ENCODE measurements at regions not wholly inside any gene's neighbourhood (a gene's known extent, or its start where the extent isn't known, plus 50 kb on each side); places are given as distances from the start of the nearest gene placed in this dataset.

DNA sequence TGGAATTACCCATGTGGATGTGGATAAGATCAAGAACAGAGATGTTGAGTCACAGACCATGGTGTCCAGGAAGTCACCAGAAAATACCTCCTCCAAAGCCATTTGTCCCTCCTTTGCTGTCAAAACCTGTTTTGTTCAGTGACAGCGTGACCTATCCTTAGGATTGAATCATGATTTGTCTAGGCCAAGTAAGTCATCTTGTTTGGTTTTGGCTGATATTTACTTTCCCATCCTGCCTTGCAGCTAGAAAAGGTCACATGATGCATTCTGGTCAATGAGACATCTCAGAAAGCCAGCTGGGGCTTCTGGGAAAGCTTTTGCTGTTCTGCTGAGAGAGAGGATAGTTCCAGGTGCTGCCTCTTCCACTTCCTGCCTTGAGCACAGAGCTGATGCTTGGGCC, 225.3 kb upstream of the ZMIZ1 start:
- Histone ChIP-seq H3K36me3 (replicated peaks) (no peaks in the 10 kb centered on the region), H3K4me3 (ENCODE audit: low read depth, low read length) (no peak overlapping the region), H3K27me3 (replicated peaks) (peaks cover 2% of the 10 kb centered on the region), H3K27ac (no peak overlapping the region)
- in situ Hi-C loops (cut with HindIII; ENCODE audit: low pct_ligation_motif_present, low sequenced_read_pairs) = no loop called here
- TF ChIP-seq, protein P1, sequence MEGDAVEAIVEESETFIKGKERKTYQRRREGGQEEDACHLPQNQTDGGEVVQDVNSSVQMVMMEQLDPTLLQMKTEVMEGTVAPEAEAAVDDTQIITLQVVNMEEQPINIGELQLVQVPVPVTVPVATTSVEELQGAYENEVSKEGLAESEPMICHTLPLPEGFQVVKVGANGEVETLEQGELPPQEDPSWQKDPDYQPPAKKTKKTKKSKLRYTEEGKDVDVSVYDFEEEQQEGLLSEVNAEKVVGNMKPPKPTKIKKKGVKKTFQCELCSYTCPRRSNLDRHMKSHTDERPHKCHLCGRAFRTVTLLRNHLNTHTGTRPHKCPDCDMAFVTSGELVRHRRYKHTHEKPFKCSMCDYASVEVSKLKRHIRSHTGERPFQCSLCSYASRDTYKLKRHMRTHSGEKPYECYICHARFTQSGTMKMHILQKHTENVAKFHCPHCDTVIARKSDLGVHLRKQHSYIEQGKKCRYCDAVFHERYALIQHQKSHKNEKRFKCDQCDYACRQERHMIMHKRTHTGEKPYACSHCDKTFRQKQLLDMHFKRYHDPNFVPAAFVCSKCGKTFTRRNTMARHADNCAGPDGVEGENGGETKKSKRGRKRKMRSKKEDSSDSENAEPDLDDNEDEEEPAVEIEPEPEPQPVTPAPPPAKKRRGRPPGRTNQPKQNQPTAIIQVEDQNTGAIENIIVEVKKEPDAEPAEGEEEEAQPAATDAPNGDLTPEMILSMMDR (IDR thresholded peaks at IDR 0.05; ENCODE audit: low read depth, low read length, missing control alignments) = no peak
- no peak for DNase-seq

DNA sequence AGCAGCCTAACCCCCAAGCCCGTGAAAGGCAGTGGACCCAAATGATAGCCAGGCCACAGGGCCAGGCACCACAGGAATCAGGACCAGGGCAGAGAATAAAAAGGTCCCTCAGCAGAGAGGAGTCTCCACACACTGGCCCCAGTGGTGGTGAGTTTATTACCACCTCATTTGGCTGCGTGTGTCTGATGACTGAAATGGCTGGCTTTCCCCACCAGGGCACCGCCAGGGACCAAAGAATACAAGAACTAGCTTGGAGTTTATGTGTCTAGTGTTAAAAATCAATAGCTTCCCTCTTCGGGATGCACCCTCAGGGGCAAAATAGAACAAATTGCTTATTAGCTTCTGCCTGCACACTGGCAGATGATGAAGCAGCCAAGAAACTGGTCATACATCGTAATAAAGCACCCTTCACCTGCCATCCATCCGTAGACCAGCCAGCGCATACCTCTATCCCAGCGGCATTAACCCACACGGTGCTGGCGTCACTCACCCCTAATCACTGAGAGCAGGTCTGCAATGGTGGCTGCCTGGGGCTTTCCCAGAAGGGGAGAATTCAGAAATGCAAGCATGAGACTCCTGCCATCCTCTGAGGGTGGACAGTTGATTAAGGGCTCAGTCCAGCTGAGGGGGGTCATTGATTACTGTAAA, 223.7 kb upstream of the ZMIZ1 start:
- no peak for DNase-seq
- TF ChIP-seq, protein P1 (IDR thresholded peaks at IDR 0.05; ENCODE audit: low read depth, low read length, missing control alignments) = peak; percentile 21
- Histone ChIP-seq H3K4me3 (ENCODE audit: low read depth, low read length) (no peak overlapping the region), H3K27ac (no peak overlapping the region), H3K27me3 (replicated peaks) (peaks cover 2% of the 10 kb centered on the region), H3K36me3 (replicated peaks) (no peaks in the 10 kb centered on the region)
- in situ Hi-C loops (cut with HindIII; ENCODE audit: low pct_ligation_motif_present, low sequenced_read_pairs) = no loop called here

DNA sequence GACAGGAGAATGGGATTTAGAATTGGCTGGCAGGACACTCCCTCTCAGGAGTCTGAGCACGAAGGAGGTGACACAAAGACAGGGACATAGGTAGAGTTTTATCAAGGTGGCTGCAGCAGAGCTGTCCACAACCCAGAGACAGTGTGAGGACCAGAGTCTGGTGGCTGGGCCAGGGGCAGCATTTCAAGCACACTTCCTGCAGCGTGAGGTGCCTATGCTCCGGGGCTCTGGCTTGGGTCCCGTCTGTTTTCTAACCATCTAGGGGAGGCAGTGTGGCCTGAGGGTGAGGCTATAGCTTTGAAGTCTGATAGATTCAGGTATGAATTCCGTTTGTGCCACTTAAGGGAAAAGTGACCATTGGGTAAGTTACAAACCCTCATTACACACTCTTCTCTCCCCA, 222.7 kb upstream of the ZMIZ1 start:
- no peak for DNase-seq
- in situ Hi-C loops (cut with HindIII; ENCODE audit: low pct_ligation_motif_present, low sequenced_read_pairs) = no loop called here
- Histone ChIP-seq H3K4me3 (ENCODE audit: low read depth, low read length) (no peak overlapping the region), H3K36me3 (replicated peaks) (no peaks in the 10 kb centered on the region), H3K27me3 (replicated peaks) (no peaks in the 10 kb centered on the region), H3K27ac (no peak overlapping the region)
- TF ChIP-seq, protein P1 (IDR thresholded peaks at IDR 0.05; ENCODE audit: low read depth, low read length, missing control alignments) = no peak

DNA sequence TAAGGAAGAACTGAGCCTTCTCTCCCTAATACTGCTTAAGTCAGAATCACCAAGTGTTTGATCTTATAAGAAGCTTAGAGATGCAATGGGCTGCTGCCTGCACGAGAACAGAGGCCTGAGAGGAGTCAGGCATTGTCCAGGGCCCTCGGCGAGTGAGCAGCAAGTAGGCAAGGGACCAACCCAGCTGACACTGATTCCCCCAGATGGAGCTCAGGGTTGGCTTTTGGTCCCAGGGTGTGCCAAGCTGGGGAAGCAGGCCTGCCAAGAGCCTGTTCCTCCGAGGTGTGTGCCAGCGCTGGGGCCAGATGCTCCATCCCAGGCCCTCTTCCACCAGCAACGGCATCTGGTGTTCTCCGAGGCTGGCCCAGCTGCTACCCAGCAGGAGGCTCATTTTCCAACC, 222.0 kb upstream of the ZMIZ1 start:
- no peaks in the 10 kb centered on the region for H3K36me3 ChIP-seq (replicated peaks)
- no peak overlapping the region for H3K27ac ChIP-seq
- in situ Hi-C loops (cut with HindIII; ENCODE audit: low pct_ligation_motif_present, low sequenced_read_pairs) = no loop called here
- TF ChIP-seq, protein P1 (IDR thresholded peaks at IDR 0.05; ENCODE audit: low read depth, low read length, missing control alignments) = no peak
- no peaks in the 10 kb centered on the region for H3K27me3 ChIP-seq (replicated peaks)
- no peak overlapping the region for H3K4me3 ChIP-seq (ENCODE audit: low read depth, low read length)
- no peak for DNase-seq

DNA sequence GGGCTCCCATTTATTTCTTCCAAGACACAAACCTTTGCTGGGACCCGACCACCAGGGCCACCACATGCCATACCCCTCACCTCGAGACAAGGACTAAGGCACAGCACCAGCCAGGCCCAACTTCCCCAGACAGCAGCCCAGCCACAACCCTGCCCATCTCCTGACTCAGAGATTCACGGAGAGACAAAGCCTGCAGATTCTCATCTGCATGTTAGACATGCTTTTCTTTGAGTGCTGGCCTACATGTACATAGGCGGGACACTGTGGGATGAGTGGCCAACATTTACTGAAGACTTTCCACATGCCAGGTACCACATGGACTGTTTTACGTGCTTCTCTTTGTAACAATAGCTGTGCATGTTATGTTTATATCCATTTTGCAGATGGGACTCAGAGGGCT, 221.3 kb upstream of the ZMIZ1 start:
- Histone ChIP-seq H3K4me3 (ENCODE audit: low read depth, low read length) (no peak overlapping the region), H3K36me3 (replicated peaks) (no peaks in the 10 kb centered on the region), H3K27me3 (replicated peaks) (no peaks in the 10 kb centered on the region), H3K27ac (no peak overlapping the region)
- in situ Hi-C loops (cut with HindIII; ENCODE audit: low pct_ligation_motif_present, low sequenced_read_pairs) = no loop called here
- no peak for DNase-seq
- TF ChIP-seq, protein P1 (IDR thresholded peaks at IDR 0.05; ENCODE audit: low read depth, low read length, missing control alignments) = no peak

DNA sequence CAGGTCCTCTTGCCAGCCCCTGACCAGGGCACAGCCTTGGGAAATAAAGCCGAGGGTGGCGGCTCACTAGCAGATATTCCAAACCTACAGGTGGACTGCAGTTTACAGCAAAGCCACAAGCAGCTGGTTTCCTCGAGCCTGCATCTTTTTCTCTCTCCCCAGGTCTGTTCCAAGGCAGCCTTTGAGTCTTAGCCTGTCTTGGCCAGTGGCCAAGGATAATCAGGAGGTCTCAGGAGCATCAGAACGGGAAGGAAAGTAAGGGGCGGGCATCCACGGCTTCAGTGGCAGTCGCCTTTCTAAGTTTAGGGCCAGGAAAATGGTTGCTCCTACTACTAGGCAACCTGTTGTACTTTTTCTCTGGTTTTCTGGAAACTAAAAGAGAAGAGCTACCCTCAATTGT, 219.7 kb upstream of the ZMIZ1 start:
- H3K4me3 ChIP-seq (ENCODE audit: low read depth, low read length) = no peak overlapping the region
- H3K27me3 ChIP-seq (replicated peaks) = no peaks in the 10 kb centered on the region
- no peak for DNase-seq
- in situ Hi-C loops (cut with HindIII; ENCODE audit: low pct_ligation_motif_present, low sequenced_read_pairs) = no loop called here
- no peaks in the 10 kb centered on the region for H3K36me3 ChIP-seq (replicated peaks)
- TF ChIP-seq, protein P1 (IDR thresholded peaks at IDR 0.05; ENCODE audit: low read depth, low read length, missing control alignments) = no peak
- H3K27ac ChIP-seq = no peak overlapping the region

Measured in brain microvascular endothelial cell (primary cell).